Endothelial cell of umbilical vein (primary cell): ENCODE measurements at regions not wholly inside any gene's neighbourhood (a gene's known extent, or its start where the extent isn't known, plus 50 kb on each side); places are given as distances from the start of the nearest gene placed in this dataset.
A peak's percentile ranks its signal among the peaks of the same experiment; 100 is the strongest.

Experiments used
- BruUV-seq: library from RNA; stranded (reverse); fragments of 400-500 nt; replicated peaks from 2 replicates; lab custom pipeline; 2021; lab: Mats Ljungman, UMichigan
- CTCF ChIA-PET: fragments of 300-600, 350-600 bp; sonication (Branson Sonifier 250); formaldehyde crosslinking; loops from one replicate; lab custom pipeline; 2021; ENCODE audit warnings: antibody characterized with exemption, inconsistent platforms; lab: Charles Lee
- POLR2A ChIA-PET: fragments of 300-600, 350-600 bp; sonication (Branson Sonifier 250); formaldehyde crosslinking; loops from one replicate; lab custom pipeline; 2021; ENCODE audit warnings: antibody characterized with exemption, inconsistent platforms; lab: Charles Lee
- DNase-seq: peaks from one replicate; pipeline ENCODE4 v3.0.0-alpha.2; 2011; ENCODE audit warnings: low read depth, low spot score
- FAIRE-seq: peaks from 2 replicates; lab custom pipeline; 2011; peaks lifted over from hg19 to GRCh38; lab: Jason Lieb, UNC
- H2AFZ ChIP-seq: 2 replicates; pipeline ENCODE4 v1.6.0; 2012; ENCODE audit warnings: low read depth, low read length, control low read depth, inconsistent platforms
- H3K27ac ChIP-seq: 2 replicates; pipeline ENCODE4 v1.5.1; 2011; ENCODE audit warnings: low read depth, mild to moderate bottlenecking, control low read depth, low read length, moderate library complexity; ENCODE audit not compliant: insufficient read depth
- H3K27me3 ChIP-seq, 2 experiments: 2 replicates each; pipeline versions ENCODE4 v1.6.0 to v1.6.1; 2011; ENCODE audit warnings: low read length in 2 of 2, mixed read lengths in 1 of 2; ENCODE audit not compliant: control insufficient read depth in 2 of 2, insufficient read depth in 2 of 2
- H3K36me3 ChIP-seq, 2 experiments: 2 replicates in 1 of 2; 3 replicates in 1 of 2; pipeline ENCODE4 v1.5.1; 2011; ENCODE audit warnings: low read length in 2 of 2, mild to moderate bottlenecking in 1 of 2, moderate library complexity in 1 of 2; ENCODE audit not compliant: control insufficient read depth in 2 of 2, insufficient read depth in 2 of 2; ENCODE audit errors: extremely low read depth in 1 of 2
- H3K4me1 ChIP-seq: 3 replicates; pipeline ENCODE4 v1.5.1; 2011; ENCODE audit warnings: mild to moderate bottlenecking, low read length; ENCODE audit not compliant: control insufficient read depth, insufficient read depth; ENCODE audit errors: extremely low read depth
- H3K4me2 ChIP-seq: 2 replicates; pipeline ENCODE4 v1.6.1; 2011; ENCODE audit warnings: low read length, control low read depth, mixed read lengths; ENCODE audit not compliant: insufficient read depth
- H3K4me3 ChIP-seq, 3 experiments: fragments of 200-600 bp in 1 of 3; sonication (generic), shearing (Covaris generic) in 1 of 3; replicated peaks in 1 of 3; 2 replicates each; pipeline ENCODE4 v1.5.1; 2011 to 2016; ENCODE audit warnings: control low read depth in 3 of 3, low read length in 3 of 3, mild to moderate bottlenecking in 2 of 3, inconsistent platforms in 1 of 3, low read depth in 1 of 3, moderate library complexity in 1 of 3; ENCODE audit not compliant: insufficient read depth in 1 of 3
- H3K79me2 ChIP-seq: 2 replicates; pipeline ENCODE4 v1.6.0; 2012; ENCODE audit warnings: low read length, inconsistent platforms; ENCODE audit not compliant: control insufficient read depth, insufficient read depth
- H3K9ac ChIP-seq: replicated peaks from 2 replicates; pipeline ENCODE3; 2011; ENCODE audit warnings: low read length, control low read depth; ENCODE audit not compliant: insufficient read depth; ENCODE audit errors: extremely low read depth
- H3K9me1 ChIP-seq: replicated peaks from 3 replicates; pipeline ENCODE4 v1.6.0; 2011; ENCODE audit warnings: mild to moderate bottlenecking, low read length; ENCODE audit not compliant: control insufficient read depth, insufficient read depth; ENCODE audit errors: extremely low read depth
- H3K9me3 ChIP-seq: replicated peaks from 2 replicates; pipeline ENCODE4 v1.5.1; 2012; ENCODE audit warnings: low read length, inconsistent platforms; ENCODE audit not compliant: control insufficient read depth, insufficient read depth
- H4K20me1 ChIP-seq: replicated peaks from 2 replicates; pipeline ENCODE3; 2011; ENCODE audit warnings: mild to moderate bottlenecking, low read length; ENCODE audit not compliant: control insufficient read depth, insufficient read depth; ENCODE audit errors: extremely low read depth
- MAX ChIP-seq: IDR thresholded peaks from 2 replicates; pipeline ENCODE4 v1.6.1; 2011; ENCODE audit not compliant: insufficient read depth, insufficient read length
- MYC ChIP-seq: IDR thresholded peaks from one replicate; pipeline ENCODE4 v1.6.1; 2011; ENCODE audit warnings: mild to moderate bottlenecking, low read depth, low read length
- POLR2A ChIP-seq: IDR thresholded peaks from 2 replicates; pipeline ENCODE4 v1.6.1; 2012; ENCODE audit warnings: low read depth, mild to moderate bottlenecking, control low read depth, low read length
- dilution Hi-C: fragments of 300-500 bp; cut with MboI; formaldehyde crosslinking; loops from one replicate; pipeline ENCODE4 v1.15.0; 2019; ENCODE audit warnings: low sequenced_read_pairs; ENCODE audit not compliant: extremely low pct_ligation_motif_present
- intact Hi-C: fragments of 100-400 bp; cut with micrococcal nuclease; formaldehyde crosslinking; loops from one replicate; pipeline ENCODE4 v1.10.0; 2022

- no peaks in the 10 kb centered on the region for H3K9me3 ChIP-seq
- intact Hi-C loops (loop anchor here (2.0 to 5.0 kb wide), 2 partner anchors 137 to 168 kb away; no protein-coding TSS in a partner anchor), dilution Hi-C loops (no loop called here)
- H3K27me3 ChIP-seq, result no peaks in the 10 kb centered on the region
- H4K20me1 ChIP-seq, result no peaks in the 10 kb centered on the region
- H3K9ac ChIP-seq, result no peak overlapping the region
- POLR2A ChIA-PET, result no interaction called here
- DNase-seq (no peak), FAIRE-seq (no peak)
- H2AFZ ChIP-seq, result no peak overlapping the region
- no peaks in the 10 kb centered on the region for H3K79me2 ChIP-seq
- H3K27ac ChIP-seq, result no peak overlapping the region
- peaks cover 36% of the 10 kb centered on the region for H3K4me1 ChIP-seq
- H3K9me1 ChIP-seq, result no peaks in the 10 kb centered on the region
- H3K36me3 ChIP-seq, result no peaks in the 10 kb centered on the region
- no peak for TF ChIP-seq MYC
- TF ChIP-seq POLR2A, result no peak
- CTCF ChIA-PET, result interaction anchor here (1.3 to 2.1 kb wide), 3 partner anchors 16 to 190 kb away, joined by 3 to 11 read pairs (median 3); no protein-coding TSS in a partner anchor
- no peak overlapping the region for H3K4me2 ChIP-seq
- BruUV-seq, result no TSS peak
- no peak overlapping the region for H3K4me3 ChIP-seq
These were observed 59.5 kb upstream of the CAV2 start for GRCh38 chr7:116439841-116440549.

GRCh38 chr7:116441534-116441933 is 58.0 kb upstream of the CAV2 start:
- no TSS peak for BruUV-seq
- DNase-seq, result peak; percentile 91
- ChIA-PET POLR2A (interaction anchor here (0.6 to 0.8 kb wide), 3 partner anchors 48 to 330 kb away, joined by 3 to 7 read pairs (median 5); no protein-coding TSS in a partner anchor), CTCF (interaction anchor here (1.1 to 2.9 kb wide), 10 partner anchors 10 to 141 kb away, joined by 3 to 14 read pairs (median 4); no protein-coding TSS in a partner anchor)
- Histone ChIP-seq H3K4me1 (peaks cover 35% of the 10 kb centered on the region), H3K27me3 (no peaks in the 10 kb centered on the region), H4K20me1 (no peaks in the 10 kb centered on the region), H3K9me1 (no peaks in the 10 kb centered on the region), H3K9me3 (no peaks in the 10 kb centered on the region), H3K27ac (peak overlapping the region; percentile 93), H3K4me3 (peak overlapping the region in 1 of 3 experiments; percentile 18), H3K79me2 (no peaks in the 10 kb centered on the region), H2AFZ (peak overlapping the region; percentile 39), H3K9ac (peak overlapping the region; percentile 76), H3K4me2 (peak overlapping the region; percentile 86), H3K36me3 (no peaks in the 10 kb centered on the region)
- FAIRE-seq, result peak; percentile 85
- dilution Hi-C loops, result no loop called here
- TF ChIP-seq POLR2A, result peak; percentile 17
- no peak for TF ChIP-seq MAX
- intact Hi-C loops, result loop anchor here (1.0 to 5.0 kb wide), 3 partner anchors 113 to 169 kb away; no protein-coding TSS in a partner anchor
